NCI-H2196 (cell line): ENCODE measurements at regions not wholly inside any gene's neighbourhood (a gene's known extent, or its start where the extent isn't known, plus 50 kb on each side); places are given as distances from the start of the nearest gene placed in this dataset.
"Not testable (repeated sequence)": the region's sequence is repeated elsewhere in the genome, so short reads cannot be mapped to it uniquely, and the experiment has no call there.

Experiments
- DNase-seq: peaks from one replicate; lab custom pipeline; 2025; ENCODE audit not compliant: unreplicated experiment; lab: John Stamatoyannopoulos, UW

DNA sequence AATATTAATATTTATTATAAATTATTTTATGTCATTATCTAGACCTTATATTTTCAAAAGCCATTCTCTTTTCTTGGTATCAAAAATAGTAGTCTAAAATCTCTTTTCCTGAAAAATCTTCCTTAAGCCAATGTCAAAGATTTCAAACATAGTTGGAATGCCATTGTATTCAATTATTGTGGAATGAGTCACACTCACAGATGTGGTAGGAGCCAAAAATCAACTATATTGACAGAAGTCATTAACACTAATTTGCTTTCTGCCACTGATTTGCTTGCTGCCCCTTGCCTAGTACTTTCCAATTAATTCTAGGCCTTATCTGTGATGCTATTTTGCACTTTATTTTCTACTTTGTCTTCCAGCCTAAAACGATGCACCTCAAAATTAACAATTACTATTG lies 1326.3 kb upstream of the GJE1 start:
- no peak for DNase-seq

DNA sequence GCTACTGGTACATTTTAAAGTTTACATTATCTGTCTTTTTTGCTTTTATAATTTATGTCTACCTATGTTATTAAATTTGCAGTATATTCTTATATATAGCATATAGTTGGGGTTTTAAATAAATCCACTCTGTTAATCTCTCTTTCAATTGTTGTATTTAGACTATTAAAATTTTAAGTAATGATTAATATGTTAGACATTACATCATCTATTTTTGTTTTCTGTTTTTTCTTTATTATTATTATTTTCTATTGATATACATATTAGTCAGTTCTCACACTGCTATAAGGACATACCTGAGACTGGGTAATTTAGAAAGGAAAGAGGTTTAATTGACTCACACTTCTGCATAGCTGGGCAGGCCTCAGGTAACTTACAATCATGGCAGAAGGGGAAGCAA lies 1338.2 kb upstream of the GJE1 start:
- DNase-seq, result no peak

DNA sequence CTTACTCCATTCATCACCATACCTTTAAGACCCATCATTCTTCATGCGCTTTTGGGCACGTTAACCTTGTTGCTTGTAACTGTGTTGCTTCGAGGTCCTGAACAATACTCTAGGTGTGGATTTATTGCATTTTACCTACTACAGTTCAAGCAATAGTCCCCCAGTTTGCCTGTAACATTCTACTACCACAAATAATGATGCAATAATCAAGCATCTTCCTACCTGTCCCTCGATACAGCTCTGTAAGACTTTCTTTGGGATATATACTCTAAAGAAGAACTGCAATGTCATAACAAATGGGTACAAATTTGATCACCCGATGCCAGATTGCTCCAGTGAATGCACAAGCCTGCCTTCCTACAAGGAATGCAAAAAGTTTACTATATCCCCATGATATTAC lies 1342.6 kb upstream of the GJE1 start:
- no peak for DNase-seq

DNA sequence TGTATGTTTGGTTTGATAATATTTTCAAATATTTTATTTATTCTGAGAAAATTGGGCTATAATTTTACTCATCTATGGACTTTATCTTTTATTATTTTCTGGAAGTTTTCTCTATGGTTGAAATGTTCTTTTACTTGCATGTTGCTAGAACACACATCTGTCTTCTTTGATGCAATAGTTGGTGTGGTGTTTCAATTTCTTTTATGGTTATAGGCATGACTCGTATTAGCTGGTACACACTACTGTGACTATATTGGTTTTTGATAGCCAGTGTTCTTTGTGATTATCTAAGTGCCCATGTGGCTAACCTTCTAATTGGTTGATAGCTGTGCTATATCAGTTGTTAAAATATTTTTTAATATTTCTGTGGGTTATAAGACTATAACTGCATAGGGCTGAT lies 1343.3 kb upstream of the GJE1 start:
- DNase-seq, result no peak

DNA sequence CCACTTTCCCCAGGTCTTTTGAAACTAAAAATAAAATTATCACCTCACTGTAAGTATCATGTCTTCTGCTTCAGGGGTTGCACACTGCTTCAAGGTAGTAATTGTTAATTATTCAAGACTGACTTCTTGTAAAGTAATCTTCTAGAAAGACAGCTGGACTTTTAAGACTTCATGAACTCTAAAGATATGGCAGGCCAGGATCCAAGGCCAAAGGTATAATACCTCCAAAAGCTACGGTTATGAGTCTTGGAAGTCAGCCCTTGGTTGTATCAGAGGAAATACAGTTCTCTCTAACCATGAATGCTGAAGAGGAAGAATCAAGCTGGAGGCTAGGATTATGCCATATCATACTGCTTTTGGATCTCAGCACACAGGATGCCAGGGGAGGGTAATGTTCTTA lies 1346.8 kb upstream of the GJE1 start:
- no peak for DNase-seq

DNA sequence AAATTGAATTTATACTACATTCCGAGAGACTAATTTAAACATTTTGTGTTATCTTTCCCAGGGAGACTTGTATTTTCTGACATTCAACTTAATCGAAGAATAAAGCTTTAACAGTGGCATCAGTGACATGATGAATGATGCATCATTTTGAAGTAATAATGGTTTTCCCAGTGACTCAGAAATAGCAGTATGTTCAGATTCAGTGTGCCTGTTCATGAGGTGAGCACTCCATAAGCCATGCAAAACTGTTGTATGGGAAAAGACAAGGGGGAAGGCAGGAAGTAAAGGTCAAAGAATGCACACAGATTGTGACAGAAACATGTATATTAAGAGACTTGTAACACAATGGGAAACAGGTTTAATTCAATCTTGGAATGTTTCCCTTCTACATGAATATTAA lies 1348.2 kb upstream of the GJE1 start:
- no peak for DNase-seq

DNA sequence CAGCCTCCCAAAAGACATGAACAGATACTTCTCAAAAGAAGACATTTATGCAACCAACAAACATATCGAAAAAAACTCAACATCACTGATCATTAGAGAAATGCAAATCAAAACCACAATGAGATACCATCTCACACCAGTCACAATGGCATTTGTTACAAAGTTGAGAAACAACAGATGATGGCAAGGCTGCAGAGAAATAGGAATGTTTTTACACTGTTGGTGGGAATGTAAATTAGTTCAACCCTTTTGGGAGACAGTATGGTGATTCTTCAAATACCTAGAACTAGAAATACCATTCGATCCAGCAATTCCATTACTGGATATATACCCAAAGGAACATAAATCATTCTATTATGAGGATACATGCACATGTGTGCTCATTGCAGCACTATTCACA lies 1349.2 kb upstream of the GJE1 start:
- DNase-seq, result not testable (repeated sequence)

DNA sequence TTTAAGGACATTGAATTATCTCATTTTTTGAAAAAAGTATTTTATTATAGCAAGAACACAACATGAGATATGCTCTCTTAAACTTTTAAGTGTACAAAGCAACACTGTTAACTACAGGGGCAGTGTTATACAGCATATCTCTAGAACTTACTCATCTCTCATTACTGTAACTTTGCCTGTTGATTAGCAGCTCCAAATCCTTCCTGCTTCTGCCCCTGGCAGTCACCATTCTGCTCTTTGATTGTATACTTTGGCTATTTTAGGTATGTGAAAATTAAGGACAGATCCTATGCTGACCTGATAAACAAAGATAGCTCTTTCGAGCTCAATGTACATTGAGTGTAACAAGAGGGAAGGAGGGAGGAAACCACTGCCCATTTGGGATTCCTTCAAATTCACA lies 1349.8 kb upstream of the GJE1 start:
- DNase-seq, result no peak

DNA sequence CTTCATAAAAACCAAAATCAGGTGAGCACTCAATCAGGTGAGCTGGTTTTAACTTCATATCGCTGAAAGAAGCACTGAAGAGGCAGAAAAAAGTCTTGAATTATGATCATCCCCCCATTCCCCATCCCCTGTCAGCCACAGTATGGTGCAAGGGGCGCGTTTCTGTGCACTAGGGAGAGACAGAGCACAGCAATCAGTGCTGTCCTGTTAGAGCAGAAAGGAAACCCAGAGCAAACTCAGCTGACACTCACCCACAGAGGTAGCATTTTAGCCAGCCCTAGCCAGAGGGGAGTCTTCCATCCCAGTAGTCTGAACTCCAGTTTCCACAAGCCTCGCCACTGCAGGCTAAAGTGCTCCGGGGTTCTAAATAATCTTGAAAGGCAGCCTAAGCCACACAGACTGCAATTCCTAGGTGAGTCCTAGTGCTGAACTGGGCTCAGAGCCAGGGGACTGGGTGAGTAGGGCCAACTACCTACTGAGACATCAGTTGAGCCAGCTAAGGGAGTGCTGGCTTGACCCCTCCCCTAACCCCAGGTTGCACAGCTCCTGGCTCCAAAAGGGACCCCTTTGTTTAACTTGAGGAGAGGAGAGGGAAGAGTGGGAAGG lies 1352.6 kb upstream of the GJE1 start:
- no peak for DNase-seq

DNA sequence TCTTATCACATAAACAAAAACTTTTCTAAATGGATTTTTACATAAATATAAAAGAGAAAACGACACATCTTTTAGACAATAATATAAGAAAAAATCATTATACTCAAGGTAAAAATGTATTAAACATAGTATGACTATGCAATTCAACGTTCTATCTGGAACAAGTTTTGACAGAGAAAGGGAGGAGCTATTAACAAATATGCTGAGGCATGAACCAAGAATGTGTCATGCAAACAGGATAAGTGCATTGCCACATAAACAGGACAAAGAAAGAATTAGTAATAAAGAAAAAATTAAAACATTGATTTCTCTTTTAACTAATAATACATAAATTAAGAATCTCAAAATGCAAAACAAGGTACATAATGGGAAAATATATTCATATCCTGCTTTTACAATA lies 1353.4 kb upstream of the GJE1 start:
- no peak for DNase-seq

DNA sequence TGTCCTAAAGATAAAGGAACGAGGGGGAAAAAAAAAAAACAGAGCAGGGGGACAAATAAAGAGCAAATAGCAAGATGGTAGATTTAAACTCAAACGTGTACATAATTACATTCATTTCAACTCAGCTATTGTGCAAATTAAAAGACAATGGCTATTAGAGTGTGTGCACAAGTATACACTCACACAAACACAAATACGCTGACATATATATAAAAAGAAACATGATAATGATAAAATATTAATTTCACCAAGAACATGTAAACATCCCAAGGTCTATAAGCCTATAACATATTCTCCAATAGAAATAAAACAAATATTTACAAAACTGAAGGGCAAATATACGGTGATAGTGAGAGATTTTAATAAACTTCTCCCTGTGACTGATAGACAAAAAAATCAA lies 1354.9 kb upstream of the GJE1 start:
- no peak for DNase-seq

DNA sequence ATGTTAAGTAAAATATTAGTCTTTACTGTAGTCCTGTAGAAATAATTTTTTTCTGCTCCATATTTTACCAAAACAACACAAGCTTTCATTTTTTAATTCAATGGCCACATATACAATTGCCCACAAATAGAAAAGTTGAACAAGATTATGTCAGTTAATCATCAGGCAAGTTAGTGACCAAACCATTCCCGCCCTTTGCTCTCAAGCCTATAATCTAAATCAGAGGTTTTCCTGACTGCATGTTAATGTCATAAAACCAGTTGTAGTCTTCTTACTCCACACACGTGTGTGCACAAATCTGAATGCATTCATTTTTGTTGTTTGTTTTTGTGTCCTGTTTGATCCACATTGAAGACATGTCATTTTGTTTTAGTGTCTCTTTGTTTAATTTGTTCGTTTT lies 1357.7 kb upstream of the GJE1 start:
- no peak for DNase-seq

DNA sequence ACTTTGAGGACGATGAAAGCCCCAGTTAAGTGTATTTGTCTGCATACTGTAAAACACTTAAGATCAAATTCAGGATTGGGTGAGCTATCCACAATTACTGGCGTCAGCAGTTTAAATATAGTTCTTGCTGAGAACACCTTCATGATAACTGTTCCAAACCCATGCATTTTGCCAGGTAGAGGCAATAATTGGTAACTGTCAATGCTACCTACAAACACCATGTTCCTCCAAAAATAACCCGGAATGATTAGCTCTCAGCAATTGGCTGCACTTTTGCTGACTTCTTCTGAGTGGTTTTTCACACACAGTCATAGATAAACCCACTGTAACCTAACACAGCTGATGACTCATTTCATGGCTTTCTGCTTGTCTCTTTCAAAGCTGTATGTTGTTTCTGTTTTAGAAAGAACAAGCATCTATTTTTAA lies 1358.6 kb upstream of the GJE1 start:
- DNase-seq, result peak; percentile 47

DNA sequence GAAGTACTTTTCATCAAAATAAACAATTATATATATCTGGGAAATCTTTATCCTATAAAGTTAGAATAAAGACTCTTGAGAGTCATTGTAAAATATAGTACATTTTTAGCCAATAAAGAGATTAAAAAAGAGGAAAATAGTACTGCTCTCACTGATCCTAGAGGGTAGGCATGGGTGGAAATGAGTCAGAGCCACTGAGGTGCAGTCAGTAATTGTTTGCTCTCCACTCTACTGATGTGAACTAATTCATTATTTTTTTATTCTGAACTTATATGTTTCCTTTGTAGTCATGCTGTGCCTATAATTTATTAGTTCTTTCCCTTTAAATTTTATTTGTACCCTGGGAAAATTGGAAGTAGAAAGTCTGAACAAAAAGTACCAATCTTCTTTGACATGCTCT lies 1359.4 kb upstream of the GJE1 start:
- DNase-seq, result no peak

DNA sequence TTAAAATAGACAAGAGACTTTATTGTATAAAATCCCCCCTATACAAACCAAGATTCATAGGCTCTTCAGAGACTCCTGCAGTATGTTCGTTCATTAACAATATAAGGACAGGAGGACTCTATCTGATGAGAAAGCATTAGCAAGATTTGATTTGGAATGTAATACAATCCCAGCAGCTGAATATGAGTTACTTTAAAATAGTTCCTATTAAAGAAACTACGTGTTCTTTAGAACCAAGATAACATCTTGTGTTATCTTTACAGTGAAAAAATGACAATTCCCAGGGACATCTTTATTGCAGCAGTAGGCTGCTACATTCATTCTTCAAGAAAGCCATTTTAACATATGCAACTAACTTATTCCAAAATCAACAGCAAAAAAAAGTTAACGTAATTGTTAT lies 1360.1 kb upstream of the GJE1 start:
- no peak for DNase-seq

DNA sequence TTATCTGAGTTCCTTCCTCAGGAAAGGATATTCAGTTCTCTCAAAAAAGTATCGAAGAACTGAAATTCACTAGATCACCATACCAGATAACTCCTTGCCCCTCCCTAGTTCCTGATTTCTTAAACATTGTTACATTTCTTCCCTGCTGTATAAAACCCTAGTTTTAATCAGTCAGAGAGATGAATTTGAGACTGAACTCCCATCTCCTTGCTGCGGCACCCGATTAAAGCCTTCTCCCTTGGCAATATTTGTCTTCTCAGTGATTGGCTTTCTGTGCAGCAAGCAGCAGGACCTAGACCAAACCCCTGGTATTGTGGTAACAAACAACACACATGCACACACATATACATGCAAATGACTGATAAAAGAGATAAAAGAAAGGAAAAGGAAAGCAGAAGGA lies 1364.6 kb upstream of the GJE1 start:
- no peak for DNase-seq

DNA sequence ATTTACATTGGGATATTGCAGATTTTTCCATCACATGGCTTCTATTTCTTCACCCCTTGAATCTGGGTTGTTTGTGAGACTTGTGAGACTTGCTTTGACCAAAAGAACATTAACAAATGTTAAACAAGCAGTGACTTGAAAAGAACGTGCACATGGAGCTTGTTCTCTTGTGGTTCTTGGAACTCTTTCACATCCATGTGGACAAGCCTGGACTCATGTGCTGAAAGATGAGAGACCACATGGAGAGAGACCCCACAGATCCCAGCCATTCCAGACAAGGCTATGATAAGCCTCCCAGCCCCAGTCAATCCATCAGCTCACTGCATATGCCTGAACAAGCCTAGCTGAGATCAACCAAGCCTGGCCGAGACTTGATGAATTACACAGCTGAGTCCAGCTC lies 1365.7 kb upstream of the GJE1 start:
- DNase-seq, result no peak

DNA sequence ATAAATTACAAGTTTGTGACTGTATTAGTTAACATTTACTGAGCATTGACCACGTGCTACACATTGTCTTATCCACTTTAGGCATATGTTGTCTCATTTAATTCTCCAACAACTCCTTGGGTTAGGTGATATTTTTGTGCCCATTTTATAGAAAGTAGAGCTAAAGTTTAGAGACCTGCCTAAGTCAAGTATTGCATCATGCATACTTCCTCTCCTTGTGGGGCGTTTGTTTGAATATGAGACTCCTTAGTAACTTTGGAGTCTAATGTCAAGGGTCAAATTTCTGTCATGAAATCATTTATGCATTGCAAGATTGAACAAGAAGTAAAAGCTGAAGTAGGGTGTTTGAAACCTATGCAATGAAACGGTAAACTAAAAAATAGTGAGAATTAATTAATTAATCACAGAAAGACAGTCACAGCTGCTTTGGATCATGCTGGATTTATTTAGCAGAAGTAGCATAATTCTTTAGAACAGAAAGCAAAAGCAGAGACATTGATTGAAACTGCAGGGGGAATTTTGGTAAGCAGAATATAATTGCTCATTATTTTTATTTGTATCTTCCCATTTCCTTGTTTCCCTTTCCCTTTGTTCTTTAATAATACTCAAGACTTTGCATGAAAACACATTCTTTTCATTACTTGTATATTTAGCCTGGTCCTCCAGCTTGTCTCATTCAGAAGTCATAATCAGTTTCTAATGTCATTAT lies 1374.4 kb upstream of the GJE1 start:
- DNase-seq, result no peak

DNA sequence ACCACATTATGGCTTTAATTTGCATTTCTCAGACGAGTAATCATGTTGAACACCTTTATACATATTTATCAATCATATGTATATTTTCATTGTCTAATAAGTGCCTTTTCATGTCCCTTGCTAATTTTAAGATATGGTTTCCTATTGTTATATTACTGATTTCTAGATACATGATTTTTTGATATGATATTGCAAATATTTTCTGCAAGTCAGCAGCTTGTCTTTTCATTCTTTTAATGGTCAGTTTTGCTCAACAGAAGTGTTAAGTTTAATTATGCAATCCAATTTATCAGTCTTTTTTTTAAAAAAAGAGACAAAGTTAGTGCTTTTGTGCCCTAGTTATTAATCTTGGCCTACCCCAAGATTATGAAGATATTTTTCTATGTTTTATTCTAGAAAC lies 1377.8 kb upstream of the CITED2 start:
- no peak for DNase-seq

DNA sequence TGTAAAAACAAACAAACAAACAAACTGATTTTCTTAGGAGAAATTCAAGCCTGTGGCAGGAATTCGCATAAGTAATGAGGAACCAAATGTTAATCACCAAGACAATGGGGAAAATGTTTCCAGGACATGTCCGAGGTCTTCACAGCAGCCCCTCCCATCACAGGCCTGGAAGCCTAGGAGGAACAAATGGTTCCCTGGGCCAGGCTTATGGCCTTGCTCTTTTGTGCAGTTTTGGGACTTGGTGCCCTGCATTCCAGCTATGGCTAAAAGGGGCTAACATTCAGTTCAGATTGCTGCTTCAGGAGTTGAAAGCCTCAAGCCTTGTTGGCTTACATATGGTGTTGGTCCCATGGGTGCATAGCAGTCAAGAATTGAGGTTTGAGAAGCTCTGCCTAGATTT lies 1372.7 kb upstream of the CITED2 start:
- no peak for DNase-seq

DNA sequence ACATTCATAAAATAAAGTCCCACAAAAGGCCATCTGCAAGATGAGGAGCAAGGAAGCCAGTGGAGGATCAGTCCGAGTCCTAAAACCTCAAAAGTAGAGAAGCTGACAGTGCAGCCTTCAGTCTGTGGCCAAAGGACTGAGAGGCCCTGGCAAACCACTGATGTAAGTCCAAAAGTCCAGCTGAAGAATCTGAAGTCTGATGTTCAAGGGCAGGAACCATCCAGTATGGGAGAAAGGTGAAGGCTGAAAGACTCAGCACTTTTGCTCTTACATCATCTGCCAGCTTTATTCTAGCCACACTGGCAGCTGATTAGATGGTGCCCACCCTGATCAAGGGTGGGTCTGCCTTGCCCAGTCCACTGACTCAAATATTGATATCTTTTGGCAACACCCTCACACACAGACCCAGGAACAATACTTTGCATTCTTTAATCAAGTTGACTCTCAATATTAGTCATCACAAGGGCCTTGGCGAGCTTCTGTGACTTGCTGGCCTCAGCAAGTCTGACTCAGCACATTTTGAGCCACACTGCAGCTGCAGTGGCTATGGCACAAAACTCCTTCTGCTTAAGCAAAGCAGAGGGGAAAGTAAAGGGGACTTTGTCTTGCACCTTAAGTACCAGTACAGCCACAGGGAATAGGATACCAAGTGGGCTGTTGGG lies 1370.3 kb upstream of the CITED2 start:
- DNase-seq, result no peak

DNA sequence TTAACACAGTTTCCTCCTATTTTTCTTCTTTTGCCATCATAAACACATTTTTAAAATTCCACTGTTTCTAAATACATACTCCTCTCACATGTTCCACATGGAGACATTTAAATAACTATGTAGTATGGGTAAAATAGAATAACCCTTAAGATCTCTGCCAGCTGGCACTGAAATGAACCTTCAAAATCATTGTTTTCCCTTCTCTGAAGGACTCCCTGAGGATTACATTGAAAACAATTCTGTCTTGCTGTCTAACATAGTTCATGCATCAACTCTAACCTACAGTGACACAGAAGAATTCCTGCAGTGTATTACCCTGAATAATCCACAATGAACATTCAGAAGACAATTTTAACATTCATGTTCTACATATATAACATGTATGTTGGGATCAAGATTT lies 1361.8 kb upstream of the CITED2 start:
- DNase-seq, result no peak

DNA sequence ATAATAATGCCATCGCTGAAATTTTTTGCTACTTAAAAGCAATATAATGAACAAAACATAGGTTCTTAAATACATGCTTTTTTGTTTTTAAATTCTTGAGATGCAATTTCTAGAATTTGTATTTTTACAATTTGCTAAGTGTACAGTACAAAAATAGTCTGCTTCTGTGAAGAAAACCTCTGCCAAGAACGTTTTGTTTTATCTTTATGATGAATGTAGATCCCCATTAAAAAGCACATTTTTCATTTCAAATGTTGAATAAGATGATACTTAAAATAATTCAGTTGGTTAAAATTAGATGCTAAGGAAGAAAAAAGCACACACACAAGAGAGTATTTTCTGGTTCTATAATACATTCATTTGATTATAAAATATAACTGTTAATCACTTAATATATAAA lies 1358.5 kb upstream of the CITED2 start:
- DNase-seq, result no peak
